Hematopoietic multipotent progenitor cell treated with erythropoietin and hydrocortisone succinate and interleukin-3 and kit ligand, for 8 days (in vitro differentiated cells): ENCODE measurements at regions not wholly inside any gene's neighbourhood (a gene's known extent, or its start where the extent isn't known, plus 50 kb on each side); places are given as distances from the start of the nearest gene placed in this dataset.

ENCODE experiments used
- DNase-seq: peaks from one replicate; pipeline ENCODE4 v3.0.0-alpha.2; 2015

- no peak for DNase-seq
Observed at GRCh38 chr2:12330916-12331315, 385.8 kb upstream of the TRIB2 start.

- DNase-seq = no peak
Observed at GRCh38 chr2:12331698-12332097, 385.0 kb upstream of the TRIB2 start.

GRCh38 chr2:12333293-12333692 is 383.4 kb upstream of the TRIB2 start:
- DNase-seq = no peak

- no peak for DNase-seq
Observed at GRCh38 chr2:12334412-12334966, 382.2 kb upstream of the TRIB2 start.

- no peak for DNase-seq
Observed at GRCh38 chr2:12335131-12335530, 381.6 kb upstream of the TRIB2 start.

- DNase-seq = no peak
Observed at GRCh38 chr2:12335995-12336394, 380.7 kb upstream of the TRIB2 start.

GRCh38 chr2:12338946-12339697 is 377.6 kb upstream of the TRIB2 start:
- no peak for DNase-seq

GRCh38 chr2:12340164-12340563 is 376.6 kb upstream of the TRIB2 start:
- no peak for DNase-seq

- no peak for DNase-seq
Observed at GRCh38 chr2:12341215-12341614, 375.5 kb upstream of the TRIB2 start.

GRCh38 chr2:12341920-12342319 is 374.8 kb upstream of the TRIB2 start:
- no peak for DNase-seq

GRCh38 chr2:12343141-12343540 is 373.6 kb upstream of the TRIB2 start:
- DNase-seq = no peak

- DNase-seq = no peak
Observed at GRCh38 chr2:12347066-12347493, 369.7 kb upstream of the TRIB2 start.

- DNase-seq = no peak
Observed at GRCh38 chr2:12348216-12348615, 368.5 kb upstream of the TRIB2 start.

GRCh38 chr2:12350821-12351220 is 365.9 kb upstream of the TRIB2 start:
- DNase-seq = no peak

GRCh38 chr2:12352889-12353288 is 363.8 kb upstream of the TRIB2 start:
- no peak for DNase-seq

- no peak for DNase-seq
Observed at GRCh38 chr2:12361506-12361905, 355.2 kb upstream of the TRIB2 start.

- no peak for DNase-seq
Observed at GRCh38 chr2:12363138-12363537, 353.6 kb upstream of the TRIB2 start.

- DNase-seq = no peak
Observed at GRCh38 chr2:12363569-12363968, 353.2 kb upstream of the TRIB2 start.

- DNase-seq = no peak
Observed at GRCh38 chr2:12369566-12369965, 347.2 kb upstream of the TRIB2 start.

- no peak for DNase-seq
Observed at GRCh38 chr2:12376025-12376424, 340.7 kb upstream of the TRIB2 start.

GRCh38 chr2:12379143-12379542 is 337.6 kb upstream of the TRIB2 start:
- DNase-seq = no peak

- DNase-seq = peak; percentile 72
Observed at GRCh38 chr2:12381543-12382325, 335.0 kb upstream of the TRIB2 start.

- no peak for DNase-seq
Observed at GRCh38 chr2:12382366-12382765, 334.4 kb upstream of the TRIB2 start.
